Prostate gland (tissue), 2 donors: ENCODE measurements at regions not wholly inside any gene's neighbourhood (a gene's known extent, or its start where the extent isn't known, plus 50 kb on each side); places are given as distances from the start of the nearest gene placed in this dataset.

Experiments
- DNase-seq: peaks from one replicate; pipeline ENCODE4 v3.0.0-alpha.2; 2019; ENCODE audit warnings: low spot score
- H3K27ac ChIP-seq, 2 donors: fragments of 200-600 bp; sonication (generic); 2 replicates each; pipeline ENCODE4 v1.5.1; 2017 to 2019
- H3K27me3 ChIP-seq: fragments of 200-600 bp; sonication (generic); replicated peaks from 2 replicates; pipeline ENCODE4 v1.5.1; 2019; ENCODE audit not compliant: insufficient read depth
- H3K36me3 ChIP-seq, 2 donors: fragments of 200-600 bp; sonication (generic); 1 replicate in 1 of 2; 2 replicates in 1 of 2; pipeline versions ENCODE4 v1.5.1 to v1.8.1; 2017 to 2019
- H3K4me1 ChIP-seq: fragments of 200-600 bp; sonication (generic); replicated peaks from 2 replicates; pipeline ENCODE4 v1.5.1; 2019
- H3K4me3 ChIP-seq, 2 donors: fragments of 200-600 bp; sonication (generic); 2 replicates each; pipeline ENCODE4 v1.5.1; 2017 to 2019
- H3K9me3 ChIP-seq: fragments of 200-600 bp; sonication (generic); 2 replicates; pipeline ENCODE4 v1.5.1; 2017
- POLR2A ChIP-seq: fragments of 450-650 bp; IDR thresholded peaks from one replicate; pipeline ENCODE4 v1.6.1; 2016; ENCODE audit warnings: antibody characterized with exemption, mild to moderate bottlenecking
- POLR2AphosphoS5 ChIP-seq: sonication (generic); formaldehyde crosslinking; IDR thresholded peaks from one replicate; pipeline ENCODE4 v1.6.1; 2017; ENCODE audit warnings: antibody characterized with exemption
- WGBS: methylation state at CpG from one replicate; pipeline ENCODE4 v1.1.5; 2018; 5-methylcytosine and 5-hydroxymethylcytosine counted together
- intact Hi-C: fragments of 100-400 bp; cut with DNase I; formaldehyde crosslinking; loops from one replicate; pipeline ENCODE4 v1.14.2; 2022
- TF ChIP-seq, protein P1 (sequence below), 4 experiments: fragments of 200-600 bp in 2 of 4; fragments of 450-650 bp in 2 of 4; sonication (generic) in 2 of 4; IDR thresholded peaks; 1 replicate in 3 of 4; 2 replicates in 1 of 4; pipeline ENCODE4 v1.5.1; 2016 to 2019; ENCODE audit warnings: antibody characterized with exemption in 4 of 4, mild to moderate bottlenecking in 2 of 4, moderate library complexity in 2 of 4

DNA sequence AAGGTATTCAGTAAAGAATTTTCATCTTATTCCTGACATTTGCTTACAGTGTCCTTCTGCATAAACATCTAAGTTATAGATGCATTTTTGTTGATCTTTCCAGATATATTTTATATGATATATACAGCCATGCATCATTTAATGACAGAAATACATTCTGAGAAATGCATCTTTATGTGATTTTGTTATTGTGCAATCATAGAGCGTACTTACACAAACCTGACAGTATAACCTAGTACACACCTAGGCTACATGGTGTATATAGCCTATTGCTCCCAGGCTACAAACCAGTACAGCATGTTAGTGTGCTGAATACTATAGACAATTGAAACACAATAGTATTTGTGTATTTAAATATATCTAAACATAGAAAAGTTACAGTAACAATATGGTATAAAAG lies 642.0 kb downstream of the XPNPEP1 start:
- no peaks in the 10 kb centered on the region for H3K27me3 ChIP-seq
- no peak overlapping the region for H3K4me3 ChIP-seq
- no peak for DNase-seq
- WGBS, result 98% methylated on average over 1 of the region's 1 CpG
- H3K9me3 ChIP-seq, result no peaks in the 10 kb centered on the region
- H3K4me1 ChIP-seq, result no peaks in the 10 kb centered on the region
- H3K27ac ChIP-seq, result no peak overlapping the region
- intact Hi-C loops, result no loop called here
- no peaks in the 10 kb centered on the region for H3K36me3 ChIP-seq
- TF ChIP-seq, protein P1, sequence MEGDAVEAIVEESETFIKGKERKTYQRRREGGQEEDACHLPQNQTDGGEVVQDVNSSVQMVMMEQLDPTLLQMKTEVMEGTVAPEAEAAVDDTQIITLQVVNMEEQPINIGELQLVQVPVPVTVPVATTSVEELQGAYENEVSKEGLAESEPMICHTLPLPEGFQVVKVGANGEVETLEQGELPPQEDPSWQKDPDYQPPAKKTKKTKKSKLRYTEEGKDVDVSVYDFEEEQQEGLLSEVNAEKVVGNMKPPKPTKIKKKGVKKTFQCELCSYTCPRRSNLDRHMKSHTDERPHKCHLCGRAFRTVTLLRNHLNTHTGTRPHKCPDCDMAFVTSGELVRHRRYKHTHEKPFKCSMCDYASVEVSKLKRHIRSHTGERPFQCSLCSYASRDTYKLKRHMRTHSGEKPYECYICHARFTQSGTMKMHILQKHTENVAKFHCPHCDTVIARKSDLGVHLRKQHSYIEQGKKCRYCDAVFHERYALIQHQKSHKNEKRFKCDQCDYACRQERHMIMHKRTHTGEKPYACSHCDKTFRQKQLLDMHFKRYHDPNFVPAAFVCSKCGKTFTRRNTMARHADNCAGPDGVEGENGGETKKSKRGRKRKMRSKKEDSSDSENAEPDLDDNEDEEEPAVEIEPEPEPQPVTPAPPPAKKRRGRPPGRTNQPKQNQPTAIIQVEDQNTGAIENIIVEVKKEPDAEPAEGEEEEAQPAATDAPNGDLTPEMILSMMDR (IDR thresholded peaks at IDR 0.05), result no peak
- TF ChIP-seq POLR2AphosphoS5, result no peak
- TF ChIP-seq POLR2A, result no peak

DNA sequence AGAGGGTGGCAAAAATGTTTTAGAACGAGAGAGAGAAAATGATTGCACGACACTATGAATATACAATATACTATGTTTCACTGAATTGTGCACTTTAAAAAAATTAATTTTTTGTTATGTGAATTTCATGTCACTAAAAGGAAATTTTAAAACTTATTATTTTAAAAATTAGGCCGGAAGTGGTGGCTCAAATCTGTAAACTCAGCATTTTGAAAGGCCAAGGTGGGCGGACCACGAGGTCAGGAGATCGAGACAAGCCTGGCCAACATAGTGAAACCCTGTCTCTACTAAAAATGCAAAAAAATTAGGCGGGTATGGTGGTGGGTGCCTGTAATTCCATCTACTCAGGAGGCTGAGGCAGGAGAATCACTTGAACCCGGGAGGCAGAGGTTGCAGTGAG lies 642.5 kb downstream of the XPNPEP1 start:
- no peak for DNase-seq
- Histone ChIP-seq H3K27me3 (no peaks in the 10 kb centered on the region), H3K27ac (no peak overlapping the region), H3K9me3 (no peaks in the 10 kb centered on the region), H3K4me3 (no peak overlapping the region), H3K36me3 (no peaks in the 10 kb centered on the region), H3K4me1 (no peaks in the 10 kb centered on the region)
- TF ChIP-seq POLR2A (no peak), POLR2AphosphoS5 (no peak)
- TF ChIP-seq, protein P1 (IDR thresholded peaks at IDR 0.05), result no peak
- 87% methylated on average over 8 of the region's 8 CpGs for WGBS
- intact Hi-C loops, result no loop called here

DNA sequence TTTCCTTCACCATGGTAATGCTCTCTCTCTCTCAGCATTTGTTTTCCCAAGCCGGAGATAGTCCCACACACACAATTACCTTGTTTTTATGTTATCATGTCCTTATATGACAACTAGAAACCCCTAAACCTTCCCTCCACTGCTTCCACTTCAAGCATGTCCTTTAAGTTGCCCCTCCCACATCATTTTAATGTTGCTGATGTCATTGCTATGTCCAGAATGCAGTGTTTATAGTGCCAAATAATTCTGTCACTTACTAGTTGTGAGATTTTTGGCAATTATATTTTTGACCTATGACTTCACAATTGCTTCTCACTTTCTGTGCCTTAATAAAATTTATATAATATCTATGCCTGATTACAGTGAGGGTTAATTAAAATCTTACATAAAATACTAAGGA lies 645.9 kb downstream of the XPNPEP1 start:
- Histone ChIP-seq H3K4me1 (no peaks in the 10 kb centered on the region), H3K36me3 (no peaks in the 10 kb centered on the region), H3K27me3 (no peaks in the 10 kb centered on the region), H3K4me3 (no peak overlapping the region), H3K27ac (no peak overlapping the region), H3K9me3 (no peaks in the 10 kb centered on the region)
- TF ChIP-seq POLR2A, result no peak
- no peak for TF ChIP-seq POLR2AphosphoS5
- TF ChIP-seq, protein P1 (IDR thresholded peaks at IDR 0.05), result no peak
- intact Hi-C loops, result no loop called here
- 86% methylated on average over 1 of the region's 1 CpG for WGBS
- no peak for DNase-seq

DNA sequence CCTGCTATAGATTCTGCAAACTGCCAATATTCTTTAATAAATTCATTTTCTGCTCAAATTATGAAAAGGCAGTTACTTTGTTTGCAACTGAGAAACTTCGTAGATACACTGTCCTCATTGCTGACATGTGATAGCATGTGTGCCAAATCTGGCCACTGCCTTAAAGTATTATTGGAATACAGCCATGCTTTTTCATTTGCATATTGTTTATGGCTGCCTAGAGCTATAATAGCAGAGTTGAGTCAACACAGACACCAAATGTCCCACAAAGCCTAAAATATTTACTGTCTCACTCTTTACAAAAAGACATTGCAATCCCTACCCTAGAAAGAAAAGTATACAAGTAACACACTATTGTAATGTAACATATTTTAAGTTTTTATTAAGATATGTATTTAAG lies 647.4 kb downstream of the XPNPEP1 start:
- intact Hi-C loops, result no loop called here
- no peaks in the 10 kb centered on the region for H3K9me3 ChIP-seq

DNA sequence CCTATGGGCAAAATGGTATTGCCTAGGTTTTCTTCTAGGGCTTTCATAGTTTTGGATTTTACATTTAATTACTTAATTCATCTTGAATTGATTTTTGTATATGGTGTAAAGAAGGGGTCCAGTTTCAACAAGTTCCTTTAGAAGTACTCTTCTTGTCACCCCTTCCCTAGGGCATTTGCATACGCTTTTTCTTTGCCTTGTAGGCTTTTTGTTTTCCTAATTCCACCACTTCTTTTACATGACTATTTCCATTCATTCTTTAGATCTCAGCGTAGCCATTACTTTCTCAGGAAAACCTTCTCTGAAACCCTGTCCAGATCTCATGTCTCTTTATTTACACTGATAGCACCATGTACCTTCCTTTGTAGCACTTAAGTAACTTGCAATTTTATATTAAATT lies 648.6 kb downstream of the XPNPEP1 start:
- no peak for DNase-seq
- Histone ChIP-seq H3K9me3 (no peaks in the 10 kb centered on the region), H3K27ac (no peak overlapping the region), H3K4me1 (no peaks in the 10 kb centered on the region), H3K4me3 (no peak overlapping the region), H3K36me3 (no peaks in the 10 kb centered on the region), H3K27me3 (no peaks in the 10 kb centered on the region)
- TF ChIP-seq, protein P1 (IDR thresholded peaks at IDR 0.05), result no peak
- no peak for TF ChIP-seq POLR2A
- no peak for TF ChIP-seq POLR2AphosphoS5
- intact Hi-C loops, result no loop called here
- 86% methylated on average over 2 of the region's 2 CpGs for WGBS

More for the DNA sequence above, 647.4 kb downstream of the XPNPEP1 start:
- DNase-seq, result no peak
- H3K4me1 ChIP-seq, result no peaks in the 10 kb centered on the region
- WGBS, result 24% methylated on average over 1 of the region's 1 CpG
- TF ChIP-seq, protein P1 (IDR thresholded peaks at IDR 0.05), result no peak
- TF ChIP-seq POLR2A (no peak), POLR2AphosphoS5 (no peak)
- no peak overlapping the region for H3K4me3 ChIP-seq
- no peaks in the 10 kb centered on the region for H3K36me3 ChIP-seq
- no peak overlapping the region for H3K27ac ChIP-seq
- H3K27me3 ChIP-seq, result no peaks in the 10 kb centered on the region
